ENCODE measurements at regions not wholly inside any gene's neighbourhood (a gene's known extent, or its start where the extent isn't known, plus 50 kb on each side); places are given as distances from the start of the nearest gene placed in this dataset.

DNA sequence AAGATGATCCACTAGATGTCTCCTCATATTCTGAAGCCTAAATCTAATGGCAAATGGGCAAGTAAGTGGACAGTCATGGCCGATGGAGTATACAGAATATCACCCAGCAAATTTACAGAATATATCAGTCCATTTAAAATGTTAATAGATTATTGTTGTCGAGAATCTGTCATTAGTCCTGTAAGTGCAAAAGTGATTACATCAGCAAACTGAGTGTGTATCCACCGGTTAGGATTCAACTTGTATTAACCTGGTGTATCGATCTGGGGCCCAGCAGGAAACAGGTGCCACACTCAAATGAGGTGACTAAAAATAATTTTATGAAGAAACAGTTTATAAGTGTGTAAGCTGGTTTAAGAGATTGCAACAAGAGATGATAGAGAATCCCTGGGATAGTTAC is 367.9 kb upstream of the FAM47C start:
- no peak for FAIRE-seq

DNA sequence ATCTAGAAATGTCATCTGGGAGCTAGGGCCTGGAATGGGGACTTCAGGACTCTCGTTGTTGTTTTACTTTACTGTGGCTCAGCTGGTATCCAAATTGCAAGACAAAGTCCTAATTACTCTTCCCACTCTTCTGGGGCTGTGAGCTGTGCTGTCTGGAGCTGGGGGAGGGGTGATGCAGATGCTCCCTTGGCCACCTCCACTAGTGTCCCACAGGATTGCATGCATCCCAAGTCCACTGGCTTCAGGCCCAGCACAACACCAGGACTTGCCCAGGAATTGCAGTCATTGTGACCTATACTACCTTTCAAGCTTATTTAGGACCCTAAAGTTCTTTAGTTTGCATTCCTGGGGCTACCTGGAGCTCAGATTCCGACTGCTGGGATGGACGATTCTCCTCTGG is 366.1 kb upstream of the FAM47C start:
- DNase-seq (ENCODE audit: insufficient read length, low spot score) (no peak), FAIRE-seq (no peak)
- TF ChIP-seq, protein P1, sequence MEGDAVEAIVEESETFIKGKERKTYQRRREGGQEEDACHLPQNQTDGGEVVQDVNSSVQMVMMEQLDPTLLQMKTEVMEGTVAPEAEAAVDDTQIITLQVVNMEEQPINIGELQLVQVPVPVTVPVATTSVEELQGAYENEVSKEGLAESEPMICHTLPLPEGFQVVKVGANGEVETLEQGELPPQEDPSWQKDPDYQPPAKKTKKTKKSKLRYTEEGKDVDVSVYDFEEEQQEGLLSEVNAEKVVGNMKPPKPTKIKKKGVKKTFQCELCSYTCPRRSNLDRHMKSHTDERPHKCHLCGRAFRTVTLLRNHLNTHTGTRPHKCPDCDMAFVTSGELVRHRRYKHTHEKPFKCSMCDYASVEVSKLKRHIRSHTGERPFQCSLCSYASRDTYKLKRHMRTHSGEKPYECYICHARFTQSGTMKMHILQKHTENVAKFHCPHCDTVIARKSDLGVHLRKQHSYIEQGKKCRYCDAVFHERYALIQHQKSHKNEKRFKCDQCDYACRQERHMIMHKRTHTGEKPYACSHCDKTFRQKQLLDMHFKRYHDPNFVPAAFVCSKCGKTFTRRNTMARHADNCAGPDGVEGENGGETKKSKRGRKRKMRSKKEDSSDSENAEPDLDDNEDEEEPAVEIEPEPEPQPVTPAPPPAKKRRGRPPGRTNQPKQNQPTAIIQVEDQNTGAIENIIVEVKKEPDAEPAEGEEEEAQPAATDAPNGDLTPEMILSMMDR (IDR thresholded peaks at IDR 0.05; ENCODE audit: insufficient read depth, missing control alignments), result no peak

More for the DNA sequence above, 367.9 kb upstream of the FAM47C start:
- TF ChIP-seq, protein P1 (IDR thresholded peaks at IDR 0.05; ENCODE audit: insufficient read depth, missing control alignments), result no peak
- no peak for DNase-seq (ENCODE audit: insufficient read length, low spot score)

DNA sequence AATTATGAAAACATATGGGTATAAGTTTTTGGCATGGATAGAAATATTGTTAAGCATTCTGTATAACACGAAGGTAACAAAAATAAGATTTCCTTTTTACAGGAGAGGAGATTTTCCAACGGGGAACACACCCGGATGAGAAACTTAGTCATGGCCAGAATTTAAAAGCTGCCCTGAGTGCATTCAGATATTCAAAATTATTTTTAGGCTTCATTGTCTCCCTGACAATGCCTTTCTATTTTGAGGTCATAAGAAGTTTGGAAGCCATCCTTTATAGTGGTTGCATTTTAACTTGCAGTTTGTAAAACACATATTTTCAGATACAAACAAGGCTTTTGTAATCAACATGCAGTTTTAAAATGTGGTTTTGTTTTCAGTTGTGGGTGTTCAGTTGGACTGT is 357.5 kb upstream of the FAM47C start:
- DNase-seq (ENCODE audit: insufficient read length, low spot score) (no peak), FAIRE-seq (no peak)
- TF ChIP-seq, protein P1 (IDR thresholded peaks at IDR 0.05; ENCODE audit: insufficient read depth, missing control alignments), result no peak

DNA sequence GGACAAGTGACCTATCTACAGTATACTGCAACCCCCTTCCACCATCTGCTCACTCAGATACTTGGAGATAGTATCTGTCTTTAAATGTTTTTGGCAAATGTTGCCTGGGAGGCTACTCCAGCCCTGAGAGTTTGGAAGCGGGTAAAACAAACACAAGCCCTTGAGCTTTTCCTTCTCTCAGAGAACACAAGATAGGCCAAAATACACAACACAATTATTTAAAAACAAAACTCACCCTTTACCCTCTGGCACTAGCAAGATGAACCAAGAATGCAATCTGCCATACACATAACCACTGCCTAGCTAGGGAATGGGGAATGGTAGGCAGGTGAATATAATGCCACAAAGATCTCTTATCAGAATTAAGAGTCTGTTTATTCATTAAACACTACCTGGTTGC is 324.7 kb upstream of the FAM47C start:
- DNase-seq (ENCODE audit: insufficient read length, low spot score), result no peak
- TF ChIP-seq, protein P1 (IDR thresholded peaks at IDR 0.05; ENCODE audit: insufficient read depth, missing control alignments), result no peak
- FAIRE-seq, result no peak

DNA sequence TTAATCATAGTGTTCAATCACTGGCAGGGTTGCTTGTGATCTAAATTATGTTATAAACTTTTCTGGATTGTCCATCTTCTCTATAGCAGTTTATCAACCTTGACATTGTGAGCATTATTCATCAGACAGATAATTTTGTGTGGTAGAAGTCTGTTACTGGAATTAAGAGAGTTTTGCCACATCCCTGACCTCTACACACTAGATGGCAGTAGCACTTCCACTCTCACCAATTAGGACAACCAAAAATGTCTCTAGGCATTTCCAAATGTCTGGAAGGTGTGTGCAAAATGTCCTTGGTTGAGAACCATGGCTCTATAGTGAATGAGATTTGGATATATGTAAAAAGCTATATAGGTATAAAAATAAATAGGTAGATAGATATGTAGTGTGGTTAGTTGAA is 324.1 kb upstream of the FAM47C start:
- no peak for DNase-seq (ENCODE audit: insufficient read length, low spot score)
- FAIRE-seq, result no peak
- TF ChIP-seq, protein P1 (IDR thresholded peaks at IDR 0.05; ENCODE audit: insufficient read depth, missing control alignments), result peak; percentile 23

DNA sequence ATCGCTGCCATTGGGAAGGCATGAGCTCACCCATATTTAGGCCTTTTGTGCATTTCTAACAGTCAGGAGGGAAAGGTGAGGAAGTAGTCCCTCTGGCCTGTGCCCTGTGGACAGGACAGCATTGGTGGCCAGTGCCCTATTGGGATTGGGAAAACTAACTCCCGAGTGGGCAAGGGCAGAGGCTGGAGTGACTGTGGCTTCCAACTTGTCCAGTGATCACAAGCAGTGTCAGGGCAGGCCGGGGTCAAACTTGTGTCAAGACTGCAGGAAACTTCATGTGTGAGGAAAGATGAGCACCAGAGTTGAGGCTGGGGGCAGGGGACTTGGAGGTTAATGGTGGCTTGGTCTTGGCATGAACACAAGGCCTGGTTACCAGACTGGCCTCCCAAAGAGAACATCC is 286.2 kb upstream of the FAM47C start:
- TF ChIP-seq, protein P1 (IDR thresholded peaks at IDR 0.05; ENCODE audit: insufficient read depth, missing control alignments), result no peak
- no peak for DNase-seq (ENCODE audit: insufficient read length, low spot score)
- FAIRE-seq, result no peak

DNA sequence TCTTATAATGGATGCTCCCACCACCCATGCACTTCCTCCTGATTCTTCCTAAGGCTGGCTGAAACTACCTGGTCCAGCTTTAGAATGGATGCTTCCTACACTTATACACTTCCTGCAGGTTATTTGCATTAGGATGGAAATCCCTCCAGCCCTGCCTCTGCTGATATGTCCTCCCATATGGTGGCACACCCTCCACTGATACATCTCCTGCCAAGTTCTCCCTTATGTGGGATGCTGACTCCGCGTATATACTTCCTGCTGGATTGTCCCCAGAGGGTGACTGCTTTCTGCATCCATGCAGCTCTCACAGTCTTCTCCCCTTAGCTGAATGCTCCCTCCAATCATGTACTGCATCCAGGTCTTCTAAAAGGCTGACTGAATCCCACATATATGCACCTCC is 254.6 kb upstream of the FAM47C start:
- TF ChIP-seq, protein P1 (IDR thresholded peaks at IDR 0.05; ENCODE audit: insufficient read depth, missing control alignments), result no peak
- FAIRE-seq (no peak), DNase-seq (ENCODE audit: insufficient read length, low spot score) (no peak)

Measured in D721Med (cell line).